HG03378 (cell line): ENCODE measurements at regions not wholly inside any gene's neighbourhood (a gene's known extent, or its start where the extent isn't known, plus 50 kb on each side); places are given as distances from the start of the nearest gene placed in this dataset.
"Not testable (repeated sequence)": the region's sequence is repeated elsewhere in the genome, so short reads cannot be mapped to it uniquely, and the experiment has no call there.

Source experiments
- ATAC-seq: cut with Tn5 transposase; IDR thresholded peaks from one replicate; pipeline ENCODE4 v1.9.1; 2021; ENCODE audit warnings: mild to moderate bottlenecking, moderate library complexity; ENCODE audit not compliant: unreplicated experiment

DNA sequence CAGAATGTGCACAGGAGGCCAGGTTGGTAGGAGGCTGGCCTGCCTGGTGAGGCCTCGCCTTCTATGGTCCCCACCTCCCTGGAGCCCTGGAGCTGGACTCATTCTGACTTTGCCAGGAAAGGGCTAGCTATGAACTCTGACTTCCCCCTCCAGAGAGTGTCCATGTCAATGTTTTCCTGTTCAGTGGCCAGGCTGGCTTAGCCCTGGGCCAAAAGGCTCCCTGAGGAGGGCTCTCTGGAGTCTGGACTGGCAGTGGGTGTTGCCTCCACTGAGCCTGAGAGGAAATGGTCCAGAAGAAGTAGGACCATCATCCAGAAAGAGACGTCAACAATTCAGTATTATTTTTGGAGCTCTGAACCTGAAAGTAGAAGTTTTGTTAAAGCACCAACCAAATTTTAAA is 178.7 kb downstream of the CHIC2 start:
- ATAC-seq = no peak

DNA sequence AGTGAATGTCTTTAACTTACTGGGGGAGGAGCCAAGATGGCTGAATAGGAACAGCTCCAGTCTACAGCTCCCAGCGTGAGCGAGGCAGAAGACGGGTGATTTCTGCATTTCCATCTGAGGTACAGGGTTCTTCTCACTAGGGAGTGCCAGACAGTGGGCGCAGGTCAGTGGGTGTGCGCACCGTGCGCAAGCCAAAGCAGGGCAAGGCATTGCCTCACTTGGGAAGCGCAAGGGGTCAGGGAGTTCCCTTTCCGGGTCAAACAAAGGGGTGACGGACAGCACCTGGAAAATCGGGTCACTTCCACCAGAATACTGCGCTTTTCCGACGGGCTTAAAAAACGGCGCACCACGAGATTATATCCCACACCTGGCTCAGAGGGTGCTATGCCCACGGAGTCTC is 187.3 kb downstream of the CHIC2 start:
- not testable (repeated sequence) for ATAC-seq

DNA sequence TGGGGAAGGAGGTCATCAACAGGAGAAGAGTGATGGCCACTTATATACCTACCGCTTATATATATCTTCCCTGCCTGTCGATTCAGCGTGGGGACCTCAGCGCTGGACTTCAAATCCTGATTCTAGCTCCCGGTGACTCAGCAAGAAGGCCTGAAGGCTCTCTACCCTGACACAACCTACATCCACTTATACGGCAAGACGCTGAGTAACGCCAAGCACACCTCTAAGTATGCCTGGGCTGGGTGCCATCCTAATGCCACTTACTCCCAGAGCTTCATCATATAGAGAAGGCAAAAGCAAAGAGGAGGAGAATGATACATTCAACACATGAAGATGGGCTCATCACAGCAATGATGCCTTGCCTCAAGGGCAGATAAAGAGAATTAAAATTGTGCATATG is 198.3 kb downstream of the CHIC2 start:
- ATAC-seq = no peak

DNA sequence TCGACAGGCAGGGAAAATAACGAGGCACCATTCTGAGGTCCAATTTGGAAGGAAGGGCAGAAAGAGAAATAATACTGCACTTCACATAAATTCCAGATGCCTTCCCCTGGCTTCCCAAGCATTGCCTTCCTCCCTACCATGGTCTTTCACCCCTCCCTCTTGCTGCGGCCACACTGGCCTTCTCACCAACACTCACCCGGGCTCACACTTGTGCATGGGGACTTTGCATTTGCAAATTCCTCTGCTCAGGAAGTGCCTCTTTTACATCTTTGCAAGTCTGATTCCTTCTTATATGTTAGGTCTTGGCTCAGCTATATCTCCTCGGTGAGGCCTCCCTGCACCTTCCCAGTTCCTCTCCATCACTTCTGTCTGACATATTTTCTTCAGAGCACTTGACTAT is 199.4 kb downstream of the CHIC2 start:
- ATAC-seq = no peak

DNA sequence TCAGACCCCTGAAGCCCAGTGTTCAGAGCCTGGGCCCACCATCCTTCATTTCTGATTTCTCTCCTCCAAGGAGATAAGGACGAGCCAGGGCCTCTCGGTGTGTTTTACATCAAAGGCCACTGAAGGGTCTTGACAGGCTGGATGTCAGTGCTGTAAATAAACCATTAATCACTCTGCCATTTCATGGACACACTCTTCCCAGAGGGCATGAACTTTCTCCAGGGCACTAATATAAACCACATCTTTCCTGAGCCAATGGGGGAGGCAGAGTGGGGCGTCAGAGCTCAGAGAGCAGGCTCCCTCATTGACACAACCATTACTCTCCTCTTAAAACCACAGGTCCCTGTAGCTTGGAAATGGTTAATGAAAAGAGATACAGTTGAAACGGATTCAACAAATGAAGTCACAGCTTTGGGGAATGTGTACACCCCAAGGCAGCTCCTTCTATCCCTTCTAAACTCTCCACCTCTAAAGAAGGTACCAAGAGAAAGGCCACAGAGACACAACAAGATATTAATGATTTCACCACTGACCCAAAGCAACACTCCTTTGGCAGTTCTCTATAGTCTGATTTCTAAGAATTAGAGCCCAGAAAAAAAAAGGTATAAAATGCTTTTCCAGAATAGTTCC is 200.6 kb downstream of the CHIC2 start:
- ATAC-seq = no peak

DNA sequence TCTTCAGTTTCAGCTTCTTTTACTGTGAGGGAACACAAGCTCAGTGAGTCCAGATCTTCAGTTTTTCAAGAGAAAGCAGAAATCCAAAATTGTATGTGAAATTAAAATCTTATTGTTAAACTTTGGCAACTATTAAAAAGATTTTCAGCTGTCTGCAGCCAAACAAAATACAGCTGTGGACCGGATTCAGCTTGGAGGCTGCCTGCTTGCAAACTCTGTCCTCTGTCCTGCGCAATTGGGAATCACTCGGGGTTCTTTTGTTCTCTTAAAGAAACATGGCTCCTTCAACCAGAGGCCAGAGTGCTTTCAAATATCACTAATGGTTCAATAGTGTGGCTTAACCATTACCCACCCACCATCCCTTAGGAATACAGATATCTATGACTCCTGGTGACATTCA is 201.2 kb downstream of the CHIC2 start:
- no peak for ATAC-seq

DNA sequence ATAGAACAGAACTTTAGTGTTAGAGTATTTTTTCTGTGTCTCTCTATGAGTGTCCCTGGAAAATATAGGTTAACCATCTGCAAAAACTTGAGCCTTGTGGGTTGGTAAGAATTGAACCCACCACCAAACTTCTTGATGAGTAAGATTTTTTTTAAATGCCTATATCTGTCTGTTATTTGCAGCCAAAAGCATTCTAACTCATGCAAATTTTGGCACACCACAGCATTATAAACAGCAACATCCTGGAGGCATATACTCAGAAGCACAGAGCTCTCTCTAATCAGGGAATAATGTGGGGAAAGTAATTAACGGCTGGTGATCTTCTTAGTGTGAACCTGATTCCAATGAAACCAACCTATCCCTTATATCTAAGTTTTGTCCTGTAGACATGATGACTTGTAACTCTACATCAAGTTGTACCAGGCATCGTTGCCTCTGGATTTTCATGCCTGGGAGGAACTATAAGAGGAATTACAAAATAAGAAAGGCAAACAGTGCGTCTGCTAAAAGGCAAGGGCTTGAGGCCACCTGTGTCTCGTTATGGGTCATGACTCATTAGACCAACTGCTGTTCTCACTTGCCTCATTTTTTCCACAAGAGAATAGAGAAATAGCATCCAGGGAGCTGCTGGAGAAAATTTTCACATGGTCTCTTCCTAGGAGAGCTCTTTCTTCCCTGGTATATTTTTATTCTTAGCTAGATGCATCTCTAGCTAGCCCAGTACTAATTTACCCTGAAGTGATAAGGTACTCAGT is 202.4 kb downstream of the CHIC2 start:
- no peak for ATAC-seq

DNA sequence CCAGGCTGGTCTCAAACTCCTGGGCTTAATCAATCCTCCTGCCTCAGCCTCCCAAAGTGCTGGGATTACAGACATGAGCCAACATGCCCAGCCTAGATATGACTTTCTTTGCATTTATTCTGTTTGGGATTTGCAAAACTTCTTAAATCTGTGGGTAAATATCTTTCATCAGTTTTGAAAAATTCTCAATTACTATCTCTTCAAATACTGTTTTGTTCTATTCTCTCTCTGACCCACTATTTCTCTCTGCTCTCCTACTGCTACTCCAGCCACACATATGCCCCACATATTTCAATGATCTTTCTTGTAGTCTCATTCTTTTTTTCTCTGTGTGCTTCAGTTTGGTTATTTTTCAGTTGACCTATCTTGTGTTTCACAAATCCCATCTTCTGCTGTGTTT is 205.1 kb downstream of the CHIC2 start:
- no peak for ATAC-seq

DNA sequence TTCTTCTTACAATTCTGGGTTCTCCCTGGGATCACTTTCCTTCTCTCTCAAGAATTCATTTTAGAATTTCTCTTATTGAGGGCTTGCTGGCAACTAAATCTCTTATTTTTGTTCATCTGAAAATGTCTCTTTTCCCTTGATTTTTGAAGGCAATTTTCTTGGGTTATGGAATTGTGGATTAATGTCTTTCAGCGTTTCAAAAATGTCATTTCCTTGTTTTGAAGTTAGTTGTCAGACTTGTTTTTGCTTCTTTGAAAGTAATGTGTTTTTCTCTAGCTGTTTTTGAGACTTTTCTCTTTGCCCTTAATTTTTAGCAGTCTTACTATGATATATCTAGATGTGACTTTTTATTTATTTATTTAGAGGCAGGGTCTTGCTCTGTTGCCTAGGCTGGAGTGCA is 205.7 kb downstream of the CHIC2 start:
- ATAC-seq = no peak

DNA sequence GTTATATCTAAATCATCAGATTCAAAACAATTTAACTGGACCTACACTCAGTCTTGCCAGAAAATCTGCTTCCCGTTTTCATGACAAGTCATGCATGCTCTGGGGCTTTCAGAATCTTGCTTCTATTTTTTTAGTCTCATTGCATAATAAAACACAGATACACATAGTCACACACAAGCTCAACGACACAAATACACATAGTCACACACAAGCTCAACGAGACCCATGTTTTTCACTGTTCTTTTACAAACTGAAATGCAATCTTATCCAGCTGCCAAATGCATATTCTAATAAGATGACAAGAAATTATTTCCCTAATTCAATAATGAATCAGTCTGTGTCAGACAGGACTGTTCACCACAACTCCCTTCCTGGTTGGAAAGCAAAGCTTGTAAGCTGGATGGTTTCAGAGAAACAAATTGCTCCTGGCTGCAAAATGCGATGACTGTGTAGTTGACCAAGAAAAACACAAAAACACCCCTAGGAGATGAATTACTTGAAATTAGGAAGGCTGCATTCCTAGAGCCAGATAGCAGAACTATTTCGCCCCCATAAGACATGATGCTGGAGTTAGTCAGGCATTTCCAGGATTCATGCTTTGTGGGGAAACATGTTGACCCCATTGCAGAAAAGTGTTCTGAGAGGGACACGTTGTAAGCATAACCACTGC is 208.7 kb downstream of the CHIC2 start:
- ATAC-seq = no peak

DNA sequence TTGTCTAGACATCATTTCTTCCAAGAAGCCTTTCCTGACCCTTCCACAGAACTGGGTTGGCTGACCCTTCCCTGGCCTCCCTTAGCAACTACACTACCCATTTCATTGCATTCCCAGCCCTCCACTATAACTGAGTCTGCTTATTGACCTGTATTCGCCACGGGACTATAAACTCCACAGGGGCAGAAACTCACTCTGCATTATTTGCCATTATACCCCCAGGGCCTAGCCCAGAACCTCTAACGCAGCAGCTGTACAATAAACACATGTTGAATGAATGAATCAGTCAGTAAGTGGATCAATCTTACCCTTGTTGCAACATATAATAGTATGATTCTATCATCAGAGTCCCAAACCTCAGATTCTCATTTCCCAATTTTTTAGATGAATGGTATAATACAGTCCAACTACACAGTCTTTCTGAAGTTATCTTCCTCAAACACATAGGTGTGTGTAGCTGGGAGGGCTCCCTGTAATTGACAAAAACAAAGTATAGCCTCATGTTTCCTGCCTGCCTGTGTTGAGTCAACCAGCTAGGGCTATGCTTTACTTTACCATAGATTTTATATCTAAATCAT is 209.3 kb downstream of the CHIC2 start:
- no peak for ATAC-seq

DNA sequence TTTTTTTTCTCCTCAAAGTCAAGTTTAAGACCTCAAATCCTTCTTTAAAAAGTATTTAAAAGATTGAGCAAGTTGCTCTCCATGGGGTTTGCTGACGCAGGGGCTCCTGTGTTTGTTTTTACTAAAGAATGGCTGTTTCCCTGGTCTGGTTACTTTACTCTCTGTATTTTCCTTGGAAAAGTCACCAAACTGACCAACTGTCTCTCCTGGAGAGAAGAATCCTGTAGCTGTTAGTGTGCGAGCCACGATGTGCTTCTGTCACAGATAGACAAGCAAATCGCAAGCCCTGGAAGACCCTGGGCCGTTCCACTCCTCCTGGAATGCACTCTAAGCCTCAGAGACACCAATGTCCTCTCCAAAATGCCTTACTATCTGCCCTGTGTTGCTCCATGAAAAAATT is 212.1 kb downstream of the CHIC2 start:
- no peak for ATAC-seq

DNA sequence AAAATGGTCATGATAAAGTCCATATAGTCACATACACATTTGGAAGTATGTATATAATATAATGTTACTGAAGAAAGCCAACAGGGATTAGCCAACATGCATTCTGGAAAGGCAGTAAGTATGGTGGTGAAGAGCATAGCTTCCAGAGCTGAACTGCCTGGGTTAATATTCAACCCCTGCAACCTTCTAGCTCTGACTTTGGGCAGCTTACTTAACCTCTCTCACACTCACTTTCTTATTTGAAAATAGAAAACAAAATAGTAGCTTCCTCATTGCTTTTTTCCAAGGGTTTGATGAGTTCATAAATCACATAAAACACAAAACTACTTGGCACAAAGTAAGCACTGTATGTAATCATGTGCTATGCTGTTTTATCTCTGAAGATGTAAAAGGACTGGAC is 216.4 kb downstream of the CHIC2 start:
- no peak for ATAC-seq

DNA sequence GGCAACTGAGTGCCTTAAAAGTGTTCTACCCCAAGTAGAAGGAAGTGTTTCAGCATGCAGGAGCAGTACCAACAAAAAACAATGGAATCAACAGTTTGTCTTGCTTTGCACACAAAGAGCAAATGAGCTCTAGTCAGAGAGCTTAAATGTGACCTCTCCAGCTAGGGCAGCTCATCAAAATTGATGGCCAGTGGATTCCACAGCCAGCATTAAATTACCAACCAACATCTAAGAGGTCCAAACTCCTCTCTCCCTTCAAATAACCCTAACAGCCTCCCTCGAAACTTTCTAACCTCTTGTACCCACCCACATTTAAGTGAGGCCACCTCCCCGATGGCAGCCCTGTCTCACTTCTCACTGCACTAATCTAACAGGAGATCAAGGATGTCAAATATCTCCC is 219.9 kb downstream of the CHIC2 start:
- no peak for ATAC-seq

DNA sequence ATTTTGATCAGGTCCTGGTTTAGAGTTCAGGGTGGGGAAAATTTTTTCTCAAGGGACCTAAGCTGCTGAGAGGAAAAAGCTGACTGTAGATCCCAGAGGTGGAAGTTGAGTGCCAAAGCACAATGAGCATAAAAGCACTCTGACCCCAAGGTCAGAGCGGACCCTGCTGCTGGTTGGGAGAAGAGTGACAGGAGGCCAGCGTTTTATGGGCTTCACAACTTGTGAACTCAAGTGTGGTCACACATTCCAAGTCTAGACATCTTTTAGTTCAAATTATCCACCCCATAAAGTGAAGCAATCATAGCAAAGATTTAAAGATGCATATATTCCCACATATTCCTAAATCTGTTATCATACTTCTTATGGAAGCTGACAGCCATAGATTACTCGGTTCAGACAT is 220.3 kb downstream of the CHIC2 start:
- no peak for ATAC-seq

DNA sequence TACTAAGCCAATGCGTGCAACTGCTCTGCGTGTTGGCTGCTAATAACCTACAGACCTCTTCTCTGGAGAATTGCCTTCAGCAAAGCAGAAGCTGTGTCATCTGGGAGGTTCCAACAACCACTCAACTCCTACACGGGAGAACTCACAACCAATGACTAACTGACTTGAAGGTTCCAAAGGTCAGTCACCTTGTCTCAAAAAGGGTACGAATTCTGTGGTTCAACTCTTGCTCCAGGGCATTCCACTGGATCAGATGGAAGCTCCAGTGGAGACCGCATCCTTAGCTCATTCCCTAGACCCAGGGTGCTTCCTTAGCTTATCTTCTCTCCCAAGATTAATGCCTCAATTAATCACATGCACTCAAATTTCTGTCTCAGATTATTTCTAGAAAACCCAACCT is 222.7 kb downstream of the CHIC2 start:
- ATAC-seq = no peak

DNA sequence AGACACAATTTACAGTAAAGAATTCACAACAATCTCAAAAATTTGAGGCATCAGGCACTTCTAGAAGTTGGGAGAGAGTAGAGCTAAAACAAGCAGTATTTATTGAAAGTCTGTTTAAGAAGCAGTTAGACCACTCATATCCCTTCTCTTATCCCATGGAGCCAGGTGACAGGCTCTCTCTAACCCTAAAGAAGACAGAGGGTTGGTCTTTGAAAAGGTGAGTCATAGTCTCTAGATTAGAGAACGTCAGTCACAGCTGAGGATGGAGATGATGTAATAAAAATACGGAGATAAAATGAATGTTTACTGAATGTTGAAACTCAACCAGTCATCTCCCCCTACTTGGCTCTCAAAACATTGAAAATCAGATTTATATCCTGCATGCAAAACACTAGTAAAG is 223.8 kb downstream of the CHIC2 start:
- no peak for ATAC-seq

DNA sequence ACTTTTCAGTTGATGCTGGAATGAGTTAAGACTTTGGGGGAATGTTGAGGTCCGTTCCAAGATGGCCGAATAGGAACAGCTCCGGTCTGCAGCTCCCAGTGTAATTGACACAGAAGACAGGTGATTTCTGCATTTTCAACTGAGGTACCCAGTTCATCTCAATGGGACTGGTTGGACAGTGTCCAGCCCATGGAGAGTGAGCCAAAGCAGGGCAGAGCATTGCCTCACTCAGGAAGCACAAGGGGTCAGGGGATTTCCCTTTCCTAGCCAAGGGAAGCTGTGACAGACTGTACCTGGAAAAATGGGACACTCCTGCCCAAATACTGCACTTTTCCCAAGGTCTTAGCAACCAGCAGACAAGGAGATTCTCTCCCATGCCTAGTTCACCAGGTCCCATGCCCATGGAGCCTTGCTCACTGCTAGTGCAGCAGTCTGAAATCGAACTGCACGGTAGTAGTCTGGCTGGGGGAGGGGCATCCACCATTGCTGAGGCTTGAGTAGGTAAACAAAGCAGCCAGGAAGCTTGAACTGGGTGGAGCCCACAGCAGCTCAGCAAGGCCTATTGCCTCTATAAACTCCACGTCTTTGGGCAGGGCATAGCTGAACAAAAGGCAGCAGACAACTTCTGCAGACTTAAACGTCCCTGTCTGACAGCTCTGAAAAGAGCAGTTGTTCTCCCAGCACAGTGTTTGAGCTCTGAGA is 231.0 kb downstream of the CHIC2 start:
- ATAC-seq = not testable (repeated sequence)

DNA sequence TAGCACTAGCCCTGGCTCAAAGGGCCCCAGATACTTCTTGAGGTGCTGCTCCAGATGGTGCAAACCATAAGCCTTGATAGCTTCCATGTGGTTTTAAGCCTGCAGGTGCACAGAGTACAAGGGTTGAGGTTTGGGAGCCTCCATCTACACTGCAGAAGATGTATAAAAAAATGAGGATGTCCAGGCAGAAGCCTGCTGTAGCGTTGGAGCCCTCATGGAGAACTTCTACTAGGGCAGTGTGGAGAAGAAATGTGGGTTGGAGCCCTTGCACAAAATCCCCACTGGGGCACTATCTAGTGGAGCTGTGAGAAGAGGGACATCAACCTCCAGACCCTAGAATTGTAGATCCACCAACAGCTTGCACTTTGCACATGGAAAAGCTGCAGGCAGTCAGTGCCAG is 231.9 kb downstream of the CHIC2 start:
- no peak for ATAC-seq

DNA sequence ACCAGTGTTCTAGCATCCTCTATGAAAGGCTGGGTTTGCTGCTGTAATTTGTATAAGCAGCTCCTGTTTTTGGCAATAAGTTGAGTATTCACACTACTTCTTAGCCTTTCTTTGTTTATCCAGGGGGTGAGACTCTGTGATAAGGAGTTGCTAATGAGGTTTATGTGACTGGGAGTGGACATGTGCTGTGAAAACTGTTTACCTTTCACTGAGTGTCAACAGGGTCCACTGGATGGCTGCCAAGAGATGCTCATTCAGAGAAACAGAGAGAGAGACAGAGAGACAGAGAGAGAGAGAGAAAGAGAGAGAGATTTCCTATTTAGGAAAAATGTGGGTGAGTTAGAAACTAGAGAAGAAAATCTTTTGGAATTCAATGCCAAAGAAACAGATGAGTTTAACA is 233.9 kb downstream of the CHIC2 start:
- no peak for ATAC-seq

DNA sequence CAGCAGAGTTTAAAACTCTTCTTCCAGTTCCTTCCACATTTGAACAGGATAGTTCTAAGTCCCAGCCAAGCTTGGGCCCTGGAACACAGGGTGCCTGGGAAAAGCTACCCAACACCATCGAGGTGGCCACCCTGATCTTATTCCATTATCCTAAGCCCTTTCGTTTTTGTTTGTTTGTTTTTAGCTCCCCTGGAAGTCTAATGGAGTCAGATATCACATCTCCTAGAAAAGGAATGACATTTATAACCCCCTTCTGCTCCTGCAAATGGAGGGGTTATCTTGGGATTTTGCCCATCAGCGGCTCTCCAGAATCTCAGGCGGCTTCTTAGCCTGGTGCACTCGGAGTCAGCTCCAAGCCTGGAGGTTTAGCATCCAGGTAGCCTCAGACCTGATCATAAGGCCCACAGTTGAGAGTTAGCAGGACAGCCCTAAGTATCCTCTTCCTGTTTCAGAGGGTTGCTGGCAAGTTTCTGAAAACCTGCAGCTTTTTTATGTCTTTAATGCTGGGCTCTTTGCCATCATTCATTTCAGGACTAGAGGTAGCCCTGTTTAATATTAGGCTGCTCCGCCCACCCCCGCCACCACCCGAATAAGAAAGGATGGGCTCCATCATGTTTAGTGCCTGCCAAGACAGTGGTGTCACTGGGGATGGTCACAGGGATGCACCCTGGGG is 230.0 kb upstream of the LNX1 start:
- ATAC-seq = no peak
